ENCODE measurements at regions not wholly inside any gene's neighbourhood (a gene's known extent, or its start where the extent isn't known, plus 50 kb on each side); places are given as distances from the start of the nearest gene placed in this dataset.
"Not testable (repeated sequence)": the region's sequence is repeated elsewhere in the genome, so short reads cannot be mapped to it uniquely, and the experiment has no call there.

- not testable (repeated sequence) for H3K9ac ChIP-seq; H3K4me2 ChIP-seq (ENCODE audit: low read length); H3K79me2 ChIP-seq; H3K9me3 ChIP-seq (ENCODE audit: control insufficient read depth, low read length); H3K4me3 ChIP-seq (ENCODE audit: low read depth, low read length); H3K27ac ChIP-seq; H2AFZ ChIP-seq; H3K36me3 ChIP-seq (ENCODE audit: control insufficient read depth, insufficient read depth, low read length); H3K4me1 ChIP-seq; H3K27me3 ChIP-seq (ENCODE audit: control insufficient read depth, insufficient read depth, low read length)
These were observed 309.1 kb upstream of the NOTCH2NLA start for GRCh38 chr1:146537775-146538373.

DNA sequence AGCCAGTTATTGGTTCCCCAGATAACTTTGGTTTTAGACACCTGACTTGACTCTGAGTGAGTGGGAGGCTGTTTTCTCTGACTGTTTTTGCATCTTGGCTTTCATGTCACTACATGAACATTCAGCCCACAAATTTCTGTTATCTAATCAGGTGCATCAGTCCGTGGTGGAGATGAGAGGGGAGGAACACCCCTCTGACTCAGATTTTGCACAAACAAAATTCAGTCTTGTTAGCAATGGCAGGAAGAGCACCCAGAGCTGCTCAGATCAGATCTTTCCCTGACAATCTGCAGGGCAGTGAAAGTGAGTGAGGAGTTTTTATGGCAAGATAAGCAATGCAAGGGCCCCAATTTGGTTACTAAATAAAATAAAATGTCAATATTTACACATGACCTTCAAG is 307.2 kb upstream of the NOTCH2NLA start:
- H3K27ac ChIP-seq; H3K27me3 ChIP-seq (ENCODE audit: control insufficient read depth, insufficient read depth, low read length); H3K9me3 ChIP-seq (ENCODE audit: control insufficient read depth, low read length); H2AFZ ChIP-seq; H3K4me3 ChIP-seq (ENCODE audit: low read depth, low read length); H3K9ac ChIP-seq; H3K4me2 ChIP-seq (ENCODE audit: low read length); H3K79me2 ChIP-seq; H3K4me1 ChIP-seq; H3K36me3 ChIP-seq (ENCODE audit: control insufficient read depth, insufficient read depth, low read length): not testable (repeated sequence)

- H3K4me2 ChIP-seq (ENCODE audit: low read length); H3K27me3 ChIP-seq (ENCODE audit: control insufficient read depth, insufficient read depth, low read length); H3K9me3 ChIP-seq (ENCODE audit: control insufficient read depth, low read length); H3K36me3 ChIP-seq (ENCODE audit: control insufficient read depth, insufficient read depth, low read length); H3K4me1 ChIP-seq; H3K9ac ChIP-seq; H3K4me3 ChIP-seq (ENCODE audit: low read depth, low read length); H3K27ac ChIP-seq; H2AFZ ChIP-seq; H3K79me2 ChIP-seq: not testable (repeated sequence)
These were observed 306.8 kb upstream of the NOTCH2NLA start for GRCh38 chr1:146535575-146535974.

- H3K36me3 ChIP-seq (ENCODE audit: control insufficient read depth, insufficient read depth, low read length); H3K4me1 ChIP-seq; H3K9me3 ChIP-seq (ENCODE audit: control insufficient read depth, low read length); H3K79me2 ChIP-seq; H3K9ac ChIP-seq; H3K27me3 ChIP-seq (ENCODE audit: control insufficient read depth, insufficient read depth, low read length); H2AFZ ChIP-seq; H3K4me2 ChIP-seq (ENCODE audit: low read length); H3K4me3 ChIP-seq (ENCODE audit: low read depth, low read length); H3K27ac ChIP-seq: not testable (repeated sequence)
These were observed 302.1 kb upstream of the NOTCH2NLA start for GRCh38 chr1:146530958-146531357.

DNA sequence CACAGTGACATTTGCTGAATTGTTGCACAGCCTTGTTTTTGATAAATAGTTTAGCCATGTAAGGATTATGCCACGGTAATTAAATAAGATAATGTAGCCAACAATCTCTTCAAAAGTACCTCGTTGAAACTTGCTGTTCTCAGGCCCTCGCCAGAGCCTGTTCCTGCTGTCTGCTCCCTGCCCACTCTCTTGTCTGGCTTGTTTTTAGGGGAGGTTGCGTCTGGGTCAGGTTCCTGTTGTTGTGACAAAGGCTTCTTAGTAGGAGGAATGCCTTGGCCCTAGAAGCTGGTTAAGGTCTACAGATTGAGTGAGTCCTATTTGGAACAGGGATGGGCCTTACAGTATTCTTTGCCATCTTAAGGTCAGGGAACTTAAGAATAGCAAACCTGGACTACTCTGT is 294.0 kb upstream of the NOTCH2NLA start:
- H3K79me2 ChIP-seq; H3K9me3 ChIP-seq (ENCODE audit: control insufficient read depth, low read length); H3K27ac ChIP-seq; H3K4me2 ChIP-seq (ENCODE audit: low read length); H3K9ac ChIP-seq; H2AFZ ChIP-seq; H3K27me3 ChIP-seq (ENCODE audit: control insufficient read depth, insufficient read depth, low read length); H3K4me1 ChIP-seq; H3K36me3 ChIP-seq (ENCODE audit: control insufficient read depth, insufficient read depth, low read length); H3K4me3 ChIP-seq (ENCODE audit: low read depth, low read length): not testable (repeated sequence)

DNA sequence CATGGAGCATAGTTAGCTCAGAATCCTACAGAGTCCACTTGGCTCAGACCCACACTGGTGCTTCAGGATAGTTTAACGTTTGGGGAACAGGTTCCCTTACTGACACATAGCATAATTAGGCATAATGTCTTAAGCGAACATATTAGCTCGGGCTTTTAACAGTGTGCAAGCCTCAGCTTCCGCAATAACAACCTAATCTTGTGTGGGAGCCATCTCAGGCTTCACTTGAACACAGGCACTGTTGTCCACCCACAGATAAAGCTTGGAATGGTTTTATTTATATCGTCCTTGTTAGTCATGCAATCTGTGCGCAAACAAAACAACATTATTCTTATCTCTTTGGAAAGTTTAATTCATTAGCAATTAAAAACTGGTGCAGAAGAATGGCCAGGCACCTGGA is 293.5 kb upstream of the NOTCH2NLA start:
- H3K4me2 ChIP-seq (ENCODE audit: low read length); H3K4me3 ChIP-seq (ENCODE audit: low read depth, low read length); H2AFZ ChIP-seq; H3K9ac ChIP-seq; H3K36me3 ChIP-seq (ENCODE audit: control insufficient read depth, insufficient read depth, low read length); H3K4me1 ChIP-seq; H3K9me3 ChIP-seq (ENCODE audit: control insufficient read depth, low read length); H3K27ac ChIP-seq; H3K27me3 ChIP-seq (ENCODE audit: control insufficient read depth, insufficient read depth, low read length); H3K79me2 ChIP-seq: not testable (repeated sequence)

- H3K36me3 ChIP-seq (ENCODE audit: control insufficient read depth, insufficient read depth, low read length); H3K9me3 ChIP-seq (ENCODE audit: control insufficient read depth, low read length); H3K27me3 ChIP-seq (ENCODE audit: control insufficient read depth, insufficient read depth, low read length); H3K27ac ChIP-seq; H3K4me3 ChIP-seq (ENCODE audit: low read depth, low read length); H3K79me2 ChIP-seq; H3K4me2 ChIP-seq (ENCODE audit: low read length); H2AFZ ChIP-seq; H3K4me1 ChIP-seq; H3K9ac ChIP-seq: not testable (repeated sequence)
These were observed 293.0 kb upstream of the NOTCH2NLA start for GRCh38 chr1:146521804-146522203.

GRCh38 chr1:146513754-146514153 is 284.9 kb upstream of the NOTCH2NLA start:
- not testable (repeated sequence) for H3K27ac ChIP-seq; H3K4me2 ChIP-seq (ENCODE audit: low read length); H3K36me3 ChIP-seq (ENCODE audit: control insufficient read depth, insufficient read depth, low read length); H2AFZ ChIP-seq; H3K9ac ChIP-seq; H3K27me3 ChIP-seq (ENCODE audit: control insufficient read depth, insufficient read depth, low read length); H3K79me2 ChIP-seq; H3K4me3 ChIP-seq (ENCODE audit: low read depth, low read length); H3K4me1 ChIP-seq; H3K9me3 ChIP-seq (ENCODE audit: control insufficient read depth, low read length)

GRCh38 chr1:146511047-146511777 is 282.4 kb upstream of the NOTCH2NLA start:
- H3K27me3 ChIP-seq (ENCODE audit: control insufficient read depth, insufficient read depth, low read length), result not testable (repeated sequence)

GRCh38 chr1:146510248-146510983 is 281.6 kb upstream of the NOTCH2NLA start:
- not testable (repeated sequence) for H3K4me1 ChIP-seq; H2AFZ ChIP-seq; H3K27ac ChIP-seq; H3K27me3 ChIP-seq (ENCODE audit: control insufficient read depth, insufficient read depth, low read length); H3K36me3 ChIP-seq (ENCODE audit: control insufficient read depth, insufficient read depth, low read length); H3K9ac ChIP-seq; H3K4me2 ChIP-seq (ENCODE audit: low read length); H3K79me2 ChIP-seq; H3K4me3 ChIP-seq (ENCODE audit: low read depth, low read length); H3K9me3 ChIP-seq (ENCODE audit: control insufficient read depth, low read length)

More at GRCh38 chr1:146511047-146511777, 282.4 kb upstream of the NOTCH2NLA start:
- not testable (repeated sequence) for H3K36me3 ChIP-seq (ENCODE audit: control insufficient read depth, insufficient read depth, low read length); H3K9me3 ChIP-seq (ENCODE audit: control insufficient read depth, low read length); H3K27ac ChIP-seq; H3K79me2 ChIP-seq; H2AFZ ChIP-seq; H3K9ac ChIP-seq; H3K4me1 ChIP-seq; H3K4me2 ChIP-seq (ENCODE audit: low read length); H3K4me3 ChIP-seq (ENCODE audit: low read depth, low read length)

GRCh38 chr1:146504121-146504520 is 275.3 kb upstream of the NOTCH2NLA start:
- H3K27ac ChIP-seq; H3K36me3 ChIP-seq (ENCODE audit: control insufficient read depth, insufficient read depth, low read length); H3K79me2 ChIP-seq; H3K9ac ChIP-seq; H3K9me3 ChIP-seq (ENCODE audit: control insufficient read depth, low read length); H3K4me3 ChIP-seq (ENCODE audit: low read depth, low read length); H3K4me1 ChIP-seq; H2AFZ ChIP-seq; H3K27me3 ChIP-seq (ENCODE audit: control insufficient read depth, insufficient read depth, low read length); H3K4me2 ChIP-seq (ENCODE audit: low read length): not testable (repeated sequence)

Measured in parathyroid adenoma (tissue), 2 donors.